ENCODE measurements at regions not wholly inside any gene's neighbourhood (a gene's known extent, or its start where the extent isn't known, plus 50 kb on each side); places are given as distances from the start of the nearest gene placed in this dataset.
A peak's percentile ranks its signal among the peaks of the same experiment; 100 is the strongest.

DNA sequence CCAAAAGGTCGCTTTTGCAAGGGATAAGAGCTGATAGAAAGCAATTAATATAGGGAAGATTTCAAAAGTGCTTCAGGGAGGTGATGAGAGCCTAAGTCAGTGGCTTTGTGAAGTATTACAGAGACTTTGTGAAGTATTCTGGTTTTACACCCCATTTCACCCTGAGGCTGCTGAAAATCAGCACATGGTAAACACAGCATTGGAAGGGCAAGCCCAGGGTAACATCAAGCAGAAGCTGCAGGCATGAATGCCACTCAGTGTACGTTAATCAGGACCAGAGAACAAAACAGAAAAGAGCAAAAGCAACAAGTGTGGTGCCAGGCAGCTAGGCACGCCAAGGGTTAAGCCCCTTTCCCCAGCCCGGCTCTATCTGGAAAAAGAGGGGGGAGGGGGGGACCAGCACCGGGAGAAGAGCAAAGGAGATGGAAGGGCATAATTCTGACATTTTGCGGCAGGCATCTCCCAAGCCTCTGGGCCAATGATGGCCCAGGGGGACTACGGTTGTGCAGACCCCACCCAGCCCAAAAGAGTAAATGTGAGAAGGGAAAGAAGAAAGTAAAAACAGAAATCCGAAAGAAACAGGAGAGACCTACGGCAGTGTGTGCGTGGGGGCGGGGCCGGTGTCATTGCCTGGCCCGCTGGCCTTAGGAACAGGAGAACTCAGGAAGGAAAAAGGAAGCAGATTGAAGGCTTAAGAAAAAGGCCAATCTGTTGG, 58.9 kb downstream of the DHRS2 start:
- peak in 16 of 42 donors; percentile 5 to 45 (median 13) for DNase-seq
- intact Hi-C loops (cut with DNase I) = no loop called here

- intact Hi-C loops (cut with DNase I) = no loop called here
- no peak for DNase-seq
Measured at GRCh38 chr14:23695664-23695999, 59.5 kb downstream of the DHRS2 start.

DNA sequence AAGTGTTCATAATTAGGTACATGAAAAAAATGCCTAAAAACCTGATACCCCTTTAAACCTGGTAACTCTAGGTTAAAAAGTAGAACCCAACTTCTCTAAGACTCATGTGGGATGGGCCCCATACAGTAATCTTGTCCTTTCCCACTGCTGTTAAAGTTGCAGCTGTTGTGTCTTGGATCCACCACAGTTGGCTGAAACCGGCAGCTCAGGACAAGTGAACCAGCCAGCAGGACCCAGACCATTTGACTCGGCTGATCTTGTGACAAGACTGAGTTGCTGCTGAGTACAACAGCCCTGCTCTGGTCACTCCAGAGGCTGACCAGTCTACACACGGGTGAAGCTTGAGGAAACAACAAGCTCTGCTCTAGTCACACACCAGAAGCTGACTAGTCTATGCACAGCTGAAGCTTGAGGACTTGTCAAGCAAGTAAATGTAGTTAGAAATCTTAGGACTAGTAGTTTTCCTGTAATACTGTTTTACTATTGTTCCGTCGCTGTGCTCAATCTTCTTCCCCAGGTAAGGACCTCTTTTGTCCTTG, 60.6 kb downstream of the DHRS2 start:
- no peak for DNase-seq
- intact Hi-C loops (cut with DNase I) = no loop called here

DNA sequence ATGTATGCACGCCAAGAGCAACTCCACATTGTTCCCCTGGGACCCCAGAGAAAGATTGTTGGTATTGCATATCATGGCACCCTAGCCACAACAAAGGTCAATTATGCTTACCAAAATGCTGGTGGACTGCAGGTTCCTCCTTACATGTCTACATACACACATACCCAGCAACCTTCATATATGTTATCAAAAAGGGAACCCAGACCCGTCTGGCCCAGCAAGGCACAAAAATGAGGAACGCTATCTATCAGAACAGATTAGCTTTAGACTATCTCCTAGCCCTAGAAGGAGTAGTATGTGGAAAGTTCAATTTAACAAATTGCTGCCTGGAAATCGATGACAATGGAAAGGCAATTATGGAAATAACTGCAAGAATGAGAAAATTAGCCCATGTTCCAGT, 61.5 kb downstream of the DHRS2 start:
- intact Hi-C loops (cut with DNase I) = no loop called here
- no peak for DNase-seq

- no peak for DNase-seq
- intact Hi-C loops (cut with DNase I) = no loop called here
Measured at GRCh38 chr14:23702656-23703426, 66.7 kb downstream of the DHRS2 start.

GRCh38 chr14:23704890-23705289, 68.7 kb downstream of the DHRS2 start:
- no peak for DNase-seq
- intact Hi-C loops (cut with DNase I) = no loop called here

DNA sequence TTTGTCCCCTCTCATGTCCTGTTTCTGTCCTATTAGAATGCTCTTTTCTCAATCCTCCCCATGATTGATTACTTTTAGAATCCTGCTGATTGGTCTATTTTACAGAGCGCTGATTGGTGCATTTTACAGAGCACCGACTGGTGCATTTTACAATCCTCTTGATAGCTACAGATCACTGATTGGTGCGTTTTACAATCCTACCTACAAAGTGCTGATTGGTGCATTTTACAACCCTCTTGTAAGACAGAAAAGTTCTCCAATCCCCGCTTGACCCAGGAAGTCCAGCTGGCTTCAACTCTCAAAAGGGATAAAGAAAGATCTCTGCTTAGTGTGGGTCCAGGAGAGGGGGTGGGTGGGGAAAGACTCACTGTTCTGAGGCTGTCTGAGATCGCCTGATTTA, 71.3 kb downstream of the DHRS2 start:
- DNase-seq = no peak
- intact Hi-C loops (cut with DNase I) = no loop called here

DNA sequence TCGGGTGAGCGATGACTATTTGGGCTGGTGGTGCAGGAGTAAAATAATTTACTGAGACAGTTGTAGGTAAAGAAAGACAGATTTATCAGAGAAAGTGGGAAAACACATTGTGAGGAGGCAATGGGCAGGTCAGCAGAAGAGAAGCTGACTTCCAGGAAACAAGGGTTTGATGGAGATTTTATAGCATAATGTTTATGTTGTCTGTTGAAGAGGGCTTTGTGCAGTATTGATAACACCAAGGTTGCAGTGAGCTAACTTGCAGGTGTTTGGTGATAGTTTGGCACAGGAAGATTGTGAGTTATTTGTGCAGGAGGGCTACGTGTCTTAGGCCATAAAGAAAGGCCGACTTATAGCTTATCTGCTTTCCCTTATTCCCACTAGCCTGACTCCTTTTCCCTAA, 72.2 kb downstream of the DHRS2 start:
- DNase-seq = no peak
- intact Hi-C loops (cut with DNase I) = no loop called here

- no peak for DNase-seq
- intact Hi-C loops (cut with DNase I) = no loop called here
Measured at GRCh38 chr14:23709923-23710322, 73.8 kb downstream of the DHRS2 start.

GRCh38 chr14:23712287-23712686, 76.1 kb downstream of the DHRS2 start:
- DNase-seq = no peak
- intact Hi-C loops (cut with DNase I) = no loop called here

- intact Hi-C loops (cut with DNase I) = no loop called here
- no peak for DNase-seq
Measured at GRCh38 chr14:23719225-23719985, 83.2 kb downstream of the DHRS2 start.

DNA sequence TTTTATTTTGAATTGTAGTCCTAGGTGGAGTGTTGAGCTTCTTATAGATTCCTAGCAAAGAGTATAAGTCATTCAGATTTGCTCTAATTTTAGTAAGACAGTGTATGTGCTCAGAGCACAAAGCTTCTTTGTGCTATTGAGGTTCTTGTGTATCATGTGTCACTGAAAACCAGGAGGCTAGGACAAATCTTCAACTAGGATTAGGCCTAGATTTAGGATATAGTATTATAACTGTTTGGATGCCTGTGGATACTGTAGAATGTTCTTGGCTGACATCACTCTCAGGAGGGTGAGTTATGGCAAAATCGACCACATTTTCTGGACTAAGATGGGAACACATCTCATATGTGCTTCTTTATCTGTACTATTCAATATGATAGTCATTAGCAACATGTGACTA, 86.5 kb downstream of the DHRS2 start:
- intact Hi-C loops (cut with DNase I) = no loop called here

DNA sequence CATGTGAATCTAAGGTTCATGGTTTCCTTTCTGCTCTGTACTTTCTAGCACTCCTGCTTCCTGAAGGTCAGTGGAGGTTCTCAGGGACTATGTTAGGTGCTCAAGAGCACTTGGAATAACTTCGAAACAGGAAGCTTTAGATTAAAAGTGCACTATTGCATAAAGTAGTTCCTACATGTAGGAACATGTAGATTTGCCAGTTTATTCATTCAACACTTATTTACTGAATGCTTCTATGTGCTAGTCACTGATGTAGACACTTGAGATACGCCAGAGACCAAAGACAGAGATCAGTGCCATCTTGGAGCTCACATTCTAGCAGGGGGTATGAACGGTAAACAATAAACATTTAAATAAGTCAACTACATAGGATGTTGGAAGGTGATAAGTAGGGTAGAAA, 87.7 kb downstream of the DHRS2 start:
- intact Hi-C loops (cut with DNase I) = no loop called here
- no peak for DNase-seq

More for the DNA sequence above, 86.5 kb downstream of the DHRS2 start:
- no peak for DNase-seq

DNA sequence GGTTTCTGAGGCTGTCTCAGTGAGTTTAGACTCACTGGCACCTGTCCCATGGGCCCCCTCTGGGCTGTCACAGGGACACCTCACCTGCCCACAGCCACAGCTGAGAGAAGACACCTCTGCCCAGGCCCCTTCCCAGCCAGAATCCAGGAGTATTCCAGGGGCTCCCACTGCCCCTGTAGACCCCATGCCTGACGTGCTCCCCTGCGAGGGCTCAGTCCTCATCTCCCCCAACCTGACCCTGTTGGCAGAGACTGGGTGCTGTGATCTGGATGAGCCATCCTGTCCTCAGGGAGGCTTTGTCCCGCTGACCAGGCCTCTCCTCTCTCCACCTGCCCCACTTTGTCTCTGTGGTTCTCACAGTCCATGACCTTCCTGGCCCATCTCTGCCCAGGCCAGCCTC, 89.4 kb downstream of the DHRS2 start:
- intact Hi-C loops (cut with DNase I) = no loop called here
- DNase-seq = no peak

DNA sequence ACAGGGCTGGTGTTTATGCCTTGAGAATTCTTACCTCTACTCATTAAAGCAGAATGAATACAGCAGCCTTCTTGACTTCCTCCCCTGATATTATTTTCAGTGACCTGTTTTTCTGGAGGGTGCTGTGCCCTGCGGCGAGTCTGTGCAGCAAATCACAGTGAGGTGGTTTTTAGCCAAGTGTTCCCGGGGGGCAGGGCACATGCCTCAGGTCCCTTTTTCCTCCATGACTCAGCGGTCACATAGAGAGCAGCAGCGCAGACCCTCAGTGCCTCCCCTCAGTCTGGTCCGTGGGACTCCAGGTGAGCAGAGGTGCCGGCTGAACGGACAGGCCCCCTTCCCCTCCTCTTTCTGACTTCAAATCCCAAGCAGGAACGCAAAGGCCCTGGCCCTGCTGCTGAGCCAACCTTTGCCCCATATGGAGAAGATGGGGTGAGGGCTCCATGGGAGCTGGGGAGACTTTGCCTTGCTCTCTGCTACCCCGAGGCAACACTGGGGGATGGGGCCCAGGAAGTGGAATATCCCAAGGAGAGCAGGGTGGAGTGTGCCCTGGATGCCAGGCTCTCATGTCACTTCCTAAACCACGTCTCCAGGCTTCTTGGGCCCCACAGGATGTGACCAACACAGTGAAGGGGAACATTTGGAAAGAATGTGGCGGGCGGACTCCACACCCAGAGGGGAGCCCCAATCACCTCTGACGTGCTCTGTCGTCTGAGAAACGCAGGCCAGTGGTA, 90.0 kb downstream of the DHRS2 start:
- no peak for DNase-seq
- intact Hi-C loops (cut with DNase I) = no loop called here

- peak in 10 of 42 donors; percentile 3 to 52 (median 22) for DNase-seq
- intact Hi-C loops (cut with DNase I) = no loop called here
Measured at GRCh38 chr14:23727566-23728335, 91.6 kb downstream of the DHRS2 start.

GRCh38 chr14:23728791-23729190, 92.6 kb downstream of the DHRS2 start:
- intact Hi-C loops (cut with DNase I) = no loop called here
- DNase-seq = no peak

DNA sequence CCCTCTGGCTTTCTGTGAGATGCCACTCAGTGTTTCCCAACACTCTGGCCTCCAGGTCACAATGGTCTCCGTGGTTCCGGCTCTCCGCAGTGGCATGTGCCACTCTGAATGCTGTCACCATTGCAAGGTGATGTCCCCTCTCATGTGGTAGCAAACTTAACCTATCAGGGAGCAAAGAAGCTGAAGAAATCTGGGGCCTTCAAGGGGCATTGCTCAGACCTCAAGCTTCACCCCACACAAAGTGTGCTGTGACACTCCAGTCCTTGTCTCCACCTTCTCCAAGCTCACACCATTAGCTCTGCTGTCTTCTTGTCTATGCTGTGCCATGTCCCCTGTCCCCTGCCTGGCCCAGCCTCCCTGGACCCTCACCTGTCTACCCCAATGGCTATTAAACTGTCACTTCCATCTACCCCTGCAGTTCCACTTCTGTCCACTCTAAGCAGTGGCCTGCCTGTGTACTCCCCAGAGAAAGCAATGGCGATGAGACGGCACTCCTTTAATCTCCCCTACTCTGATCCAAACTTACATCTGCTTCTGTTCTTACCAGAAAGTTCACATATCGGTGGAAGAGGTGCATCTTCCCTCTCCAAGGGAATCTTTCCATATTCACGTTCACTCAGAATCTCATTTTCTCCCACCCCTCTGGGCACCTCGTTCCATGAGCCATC, 93.7 kb downstream of the DHRS2 start:
- intact Hi-C loops (cut with DNase I) = no loop called here
- no peak for DNase-seq

All from head of caudate nucleus (tissue), 42 donors.